AG09309 (cell line): ENCODE measurements at regions not wholly inside any gene's neighbourhood (a gene's known extent, or its start where the extent isn't known, plus 50 kb on each side); places are given as distances from the start of the nearest gene placed in this dataset.
A peak's percentile ranks its signal among the peaks of the same experiment; 100 is the strongest.
"Not testable (repeated sequence)": the region's sequence is repeated elsewhere in the genome, so short reads cannot be mapped to it uniquely, and the experiment has no call there.

Experiments used
- DNase-seq: peaks from one replicate; pipeline ENCODE4 v3.0.0-alpha.2; 2010; ENCODE audit warnings: low read depth
- H3K4me3 ChIP-seq: 2 replicates; pipeline ENCODE4 v1.5.1; 2011; ENCODE audit warnings: mild to moderate bottlenecking, low read depth, low read length, moderate library complexity; ENCODE audit not compliant: control insufficient read depth
- CTCF ChIP-seq: IDR thresholded peaks from 2 replicates; pipeline ENCODE4 v1.5.1; 2011; ENCODE audit warnings: mild to moderate bottlenecking, low read depth, low read length, inconsistent platforms; ENCODE audit not compliant: insufficient read depth, control insufficient read depth; ENCODE audit errors: missing control alignments

- not testable (repeated sequence) for H3K4me3 ChIP-seq, DNase-seq
These were observed 54.2 kb downstream of the DBET start for GRCh38 chr4:190118519-190118918.

GRCh38 chr4:190119474-190119873 lies 54.1 kb upstream of the DUX4 start:
- not testable (repeated sequence) for DNase-seq

GRCh38 chr4:190120111-190120514 lies 53.5 kb upstream of the DUX4 start:
- peak; percentile 11 for TF ChIP-seq CTCF
- not testable (repeated sequence) for H3K4me3 ChIP-seq, DNase-seq

More at GRCh38 chr4:190119474-190119873, 54.1 kb upstream of the DUX4 start:
- H3K4me3 ChIP-seq: not testable (repeated sequence)

GRCh38 chr4:190120537-190121001 lies 53.0 kb upstream of the DUX4 start:
- not testable (repeated sequence) for H3K4me3 ChIP-seq, DNase-seq
- peak; percentile 14 for TF ChIP-seq CTCF

- not testable (repeated sequence) for DNase-seq, H3K4me3 ChIP-seq
These were observed 52.4 kb upstream of the DUX4 start for GRCh38 chr4:190121076-190121671.

GRCh38 chr4:190121759-190122158 lies 51.8 kb upstream of the DUX4 start:
- no peak for DNase-seq

GRCh38 chr4:190122161-190123142 lies 51.1 kb upstream of the DUX4 start:
- DNase-seq, H3K4me3 ChIP-seq: not testable (repeated sequence)

More at GRCh38 chr4:190121759-190122158, 51.8 kb upstream of the DUX4 start:
- no peak for TF ChIP-seq CTCF
- no peak overlapping the region for H3K4me3 ChIP-seq
